Activated naive CD8-positive, alpha-beta T cell treated with anti-CD3 and anti-CD28 coated beads, Interleukin-2, amount 50 U/mL, for 24 hours (primary cell): ENCODE measurements at regions not wholly inside any gene's neighbourhood (a gene's known extent, or its start where the extent isn't known, plus 50 kb on each side); places are given as distances from the start of the nearest gene placed in this dataset.

Source experiments
- ATAC-seq: fragments of 150-1000 bp; cut with Tn5 transposase; one replicate; pipeline ENCODE4 v1.10.0; 2021
- DNase-seq: peaks from one replicate; pipeline ENCODE4 v3.0.0; 2021
- H3K27ac Mint-ChIP-seq: one replicate; pipeline ENCODE4 v1.8.0; 2021; ENCODE audit warnings: mild to moderate bottlenecking, mixed read lengths
- H3K27me3 Mint-ChIP-seq: one replicate; pipeline ENCODE4 v1.8.0; 2021; ENCODE audit warnings: mixed read lengths
- H3K36me3 Mint-ChIP-seq: one replicate; pipeline ENCODE4 v1.8.0; 2021; ENCODE audit warnings: low read depth, mixed read lengths
- H3K4me1 Mint-ChIP-seq: one replicate; pipeline ENCODE4 v1.8.0; 2021; ENCODE audit warnings: mixed read lengths
- H3K4me3 Mint-ChIP-seq: one replicate; pipeline ENCODE4 v1.8.0; 2021; ENCODE audit warnings: mild to moderate bottlenecking, moderate library complexity, mixed read lengths
- H3K9me3 Mint-ChIP-seq: one replicate; pipeline ENCODE4 v1.8.0; 2021; ENCODE audit warnings: mixed read lengths

- H3K27me3 Mint-ChIP-seq: no peaks in the 10 kb centered on the region
- no peak overlapping the region for H3K4me3 Mint-ChIP-seq
- DNase-seq: no peak
- H3K36me3 Mint-ChIP-seq: no peaks in the 10 kb centered on the region
- no peaks in the 10 kb centered on the region for H3K4me1 Mint-ChIP-seq
- H3K27ac Mint-ChIP-seq: no peak overlapping the region
- peaks cover 31% of the 10 kb centered on the region for H3K9me3 Mint-ChIP-seq
- no peak for ATAC-seq
These were observed 1231.4 kb upstream of the MIR17HG start for GRCh38 chr13:90116121-90116520.

DNA sequence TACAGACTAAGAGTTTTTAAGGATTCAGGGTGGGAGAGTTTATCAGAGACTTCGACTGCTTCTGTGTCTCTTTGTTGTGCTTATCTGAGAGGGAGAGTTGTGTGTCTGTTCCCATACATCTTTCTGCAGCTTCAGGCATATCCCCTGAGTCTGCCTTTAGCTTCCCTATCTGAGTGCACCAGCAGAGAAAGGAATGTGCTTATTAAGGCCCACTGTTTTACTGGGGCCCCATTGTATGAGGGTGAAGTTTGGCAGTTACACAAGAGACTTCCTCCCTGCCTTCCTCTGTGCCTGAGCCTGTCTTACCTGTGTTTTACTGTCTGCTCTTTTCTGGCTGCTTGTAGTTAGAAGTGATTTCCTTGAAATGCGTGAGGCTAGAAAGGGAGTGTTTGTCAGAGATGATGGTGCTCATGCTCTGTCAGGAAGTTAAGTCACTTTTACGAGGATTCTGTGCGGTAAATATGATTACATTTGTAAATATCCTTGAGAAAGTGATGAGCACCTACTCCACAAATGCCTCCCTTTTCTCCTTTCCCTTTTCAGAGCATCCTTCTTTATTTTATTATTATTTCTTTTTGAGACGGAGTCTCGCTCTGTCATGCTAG is 1228.9 kb upstream of the MIR17HG start:
- no peak overlapping the region for H3K27ac Mint-ChIP-seq
- H3K4me3 Mint-ChIP-seq: no peak overlapping the region
- peaks cover 20% of the 10 kb centered on the region for H3K9me3 Mint-ChIP-seq
- ATAC-seq (no peak), DNase-seq (no peak)
- no peaks in the 10 kb centered on the region for H3K4me1 Mint-ChIP-seq
- H3K36me3 Mint-ChIP-seq: no peaks in the 10 kb centered on the region
- no peaks in the 10 kb centered on the region for H3K27me3 Mint-ChIP-seq

- Mint-ChIP-seq H3K36me3 (no peaks in the 10 kb centered on the region), H3K27me3 (no peaks in the 10 kb centered on the region), H3K9me3 (peaks cover 20% of the 10 kb centered on the region), H3K4me1 (no peaks in the 10 kb centered on the region), H3K27ac (no peak overlapping the region), H3K4me3 (no peak overlapping the region)
- DNase-seq (no peak), ATAC-seq (no peak)
These were observed 1227.5 kb upstream of the MIR17HG start for GRCh38 chr13:90120026-90120425.

DNA sequence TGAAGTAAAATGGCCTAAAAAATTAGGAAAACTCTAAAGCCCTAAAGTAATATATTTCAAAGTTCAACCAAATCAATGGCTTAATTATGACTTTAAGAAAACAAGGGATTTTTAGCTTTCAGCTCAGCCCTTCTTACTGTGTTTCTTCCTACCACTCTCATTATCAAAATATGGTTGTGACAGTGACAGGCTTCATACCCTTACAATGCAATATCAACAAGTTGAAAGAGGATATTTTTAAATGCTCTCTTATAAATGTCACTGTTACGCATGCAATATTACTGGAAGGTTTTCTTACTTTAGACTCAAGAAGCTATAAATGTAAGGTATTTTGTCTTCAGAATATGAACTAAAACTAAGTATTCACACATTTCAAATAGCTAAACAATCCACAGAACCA is 1225.7 kb upstream of the MIR17HG start:
- Mint-ChIP-seq H3K4me3 (no peak overlapping the region), H3K27ac (no peak overlapping the region), H3K36me3 (no peaks in the 10 kb centered on the region), H3K27me3 (no peaks in the 10 kb centered on the region), H3K4me1 (no peaks in the 10 kb centered on the region), H3K9me3 (peaks cover 13% of the 10 kb centered on the region)
- no peak for ATAC-seq
- no peak for DNase-seq

DNA sequence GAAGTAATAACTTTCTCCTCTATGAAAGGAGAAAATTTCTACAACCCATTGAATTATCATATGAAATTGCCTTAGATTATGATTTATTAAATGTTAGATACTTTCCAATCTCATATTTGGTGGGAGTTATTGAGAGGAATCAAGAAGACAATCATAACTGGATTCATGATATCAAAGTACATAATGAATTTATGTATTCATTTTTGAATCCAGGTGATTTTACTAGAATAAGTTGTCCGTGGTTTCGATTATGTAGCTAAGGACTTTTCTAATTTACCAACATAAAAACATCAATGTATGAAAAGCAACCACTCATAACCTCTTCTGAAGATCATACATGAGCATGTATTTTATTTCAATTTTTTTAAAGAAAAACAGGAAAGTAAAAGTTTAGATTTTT is 1225.0 kb upstream of the MIR17HG start:
- Mint-ChIP-seq H3K36me3 (no peaks in the 10 kb centered on the region), H3K27ac (no peak overlapping the region), H3K27me3 (no peaks in the 10 kb centered on the region), H3K9me3 (peaks cover 20% of the 10 kb centered on the region), H3K4me3 (no peak overlapping the region), H3K4me1 (no peaks in the 10 kb centered on the region)
- no peak for DNase-seq
- no peak for ATAC-seq

- no peak for ATAC-seq
- Mint-ChIP-seq H3K27ac (no peak overlapping the region), H3K9me3 (peaks cover 27% of the 10 kb centered on the region), H3K4me1 (no peaks in the 10 kb centered on the region), H3K4me3 (no peak overlapping the region), H3K36me3 (no peaks in the 10 kb centered on the region), H3K27me3 (no peaks in the 10 kb centered on the region)
- DNase-seq: no peak
These were observed 1211.9 kb upstream of the MIR17HG start for GRCh38 chr13:90135558-90135957.

GRCh38 chr13:90142251-90142650 is 1205.2 kb upstream of the MIR17HG start:
- Mint-ChIP-seq H3K27me3 (no peaks in the 10 kb centered on the region), H3K9me3 (peaks cover 16% of the 10 kb centered on the region), H3K36me3 (no peaks in the 10 kb centered on the region), H3K4me1 (no peaks in the 10 kb centered on the region), H3K27ac (no peak overlapping the region), H3K4me3 (no peak overlapping the region)
- DNase-seq (no peak), ATAC-seq (no peak)

GRCh38 chr13:90154311-90154960 is 1193.1 kb upstream of the MIR17HG start:
- H3K36me3 Mint-ChIP-seq: no peaks in the 10 kb centered on the region
- DNase-seq (no peak), ATAC-seq (no peak)
- H3K4me1 Mint-ChIP-seq: no peaks in the 10 kb centered on the region
- H3K27ac Mint-ChIP-seq: no peak overlapping the region
- no peak overlapping the region for H3K4me3 Mint-ChIP-seq
- no peaks in the 10 kb centered on the region for H3K27me3 Mint-ChIP-seq
- peaks cover 17% of the 10 kb centered on the region for H3K9me3 Mint-ChIP-seq

DNA sequence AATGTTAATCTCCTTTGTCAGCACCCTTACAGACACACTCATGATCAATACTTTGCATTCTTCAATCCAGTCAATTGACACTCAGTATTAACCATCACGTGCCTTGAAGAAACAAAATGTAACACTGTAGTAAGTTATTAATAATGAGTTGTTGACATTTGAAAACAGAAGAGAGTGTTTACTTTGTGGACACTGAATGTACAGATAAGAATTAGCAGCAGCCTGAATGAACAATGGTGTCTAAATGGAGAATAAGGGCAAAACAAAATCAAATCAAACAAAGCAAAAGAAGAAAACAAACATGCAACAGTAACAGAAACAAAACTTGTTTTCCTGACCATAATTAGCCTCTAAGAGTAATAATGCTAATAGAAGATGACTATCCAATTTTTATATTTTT is 1191.1 kb upstream of the MIR17HG start:
- no peaks in the 10 kb centered on the region for H3K27me3 Mint-ChIP-seq
- H3K4me1 Mint-ChIP-seq: no peaks in the 10 kb centered on the region
- H3K36me3 Mint-ChIP-seq: no peaks in the 10 kb centered on the region
- H3K4me3 Mint-ChIP-seq: no peak overlapping the region
- DNase-seq: no peak
- H3K27ac Mint-ChIP-seq: no peak overlapping the region
- ATAC-seq: no peak
- H3K9me3 Mint-ChIP-seq: peaks cover 17% of the 10 kb centered on the region

DNA sequence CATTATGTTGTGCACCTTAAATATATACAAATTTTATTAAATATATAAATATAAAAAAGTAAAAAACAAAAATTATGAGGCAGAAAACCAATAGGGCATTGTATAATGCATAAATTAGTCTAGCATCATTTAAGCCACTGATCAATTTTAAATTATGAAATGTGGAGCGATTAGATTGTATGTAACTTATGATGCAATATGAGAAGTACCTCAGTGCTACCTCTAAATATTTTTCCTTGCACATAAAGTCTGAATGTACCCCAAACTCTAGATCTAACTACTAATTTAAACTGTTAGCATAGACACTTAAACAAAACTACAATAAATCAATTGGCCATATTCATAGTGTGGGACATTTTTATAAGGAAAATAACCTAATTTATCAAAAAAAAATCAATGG is 1178.5 kb upstream of the MIR17HG start:
- DNase-seq (no peak), ATAC-seq (no peak)
- Mint-ChIP-seq H3K4me1 (no peaks in the 10 kb centered on the region), H3K36me3 (no peaks in the 10 kb centered on the region), H3K27ac (no peak overlapping the region), H3K4me3 (no peak overlapping the region), H3K9me3 (peaks cover 31% of the 10 kb centered on the region), H3K27me3 (no peaks in the 10 kb centered on the region)

- no peak for DNase-seq
- H3K4me3 Mint-ChIP-seq: no peak overlapping the region
- H3K9me3 Mint-ChIP-seq: peaks cover 25% of the 10 kb centered on the region
- H3K27me3 Mint-ChIP-seq: no peaks in the 10 kb centered on the region
- no peak for ATAC-seq
- H3K4me1 Mint-ChIP-seq: no peaks in the 10 kb centered on the region
- H3K27ac Mint-ChIP-seq: no peak overlapping the region
- H3K36me3 Mint-ChIP-seq: no peaks in the 10 kb centered on the region
These were observed 1177.3 kb upstream of the MIR17HG start for GRCh38 chr13:90170208-90170607.

DNA sequence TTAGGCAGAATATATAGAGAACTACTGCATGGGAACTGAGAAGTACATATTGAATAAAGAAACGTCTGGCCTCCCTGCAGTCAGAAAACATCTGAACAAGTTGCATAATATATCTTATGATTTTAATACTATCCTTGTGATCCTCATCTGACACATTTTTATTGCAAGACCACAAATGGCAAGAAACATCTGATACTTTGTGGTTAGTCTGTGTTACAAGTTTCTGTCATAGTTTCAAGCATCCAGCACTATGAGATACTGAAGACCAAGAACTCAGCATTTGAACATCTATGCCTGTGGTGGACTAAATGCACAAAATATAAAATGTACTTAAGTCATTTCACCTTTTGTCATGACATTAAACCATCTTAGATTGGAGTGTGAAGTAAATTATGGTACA is 1175.8 kb upstream of the MIR17HG start:
- Mint-ChIP-seq H3K4me1 (no peaks in the 10 kb centered on the region), H3K27me3 (no peaks in the 10 kb centered on the region), H3K36me3 (no peaks in the 10 kb centered on the region), H3K9me3 (peaks cover 21% of the 10 kb centered on the region), H3K27ac (no peak overlapping the region), H3K4me3 (no peak overlapping the region)
- ATAC-seq (no peak), DNase-seq (no peak)

GRCh38 chr13:90177512-90177911 is 1170.0 kb upstream of the MIR17HG start:
- no peak overlapping the region for H3K27ac Mint-ChIP-seq
- H3K4me3 Mint-ChIP-seq: no peak overlapping the region
- H3K27me3 Mint-ChIP-seq: no peaks in the 10 kb centered on the region
- no peaks in the 10 kb centered on the region for H3K36me3 Mint-ChIP-seq
- no peaks in the 10 kb centered on the region for H3K9me3 Mint-ChIP-seq
- ATAC-seq (no peak), DNase-seq (no peak)
- H3K4me1 Mint-ChIP-seq: no peaks in the 10 kb centered on the region

DNA sequence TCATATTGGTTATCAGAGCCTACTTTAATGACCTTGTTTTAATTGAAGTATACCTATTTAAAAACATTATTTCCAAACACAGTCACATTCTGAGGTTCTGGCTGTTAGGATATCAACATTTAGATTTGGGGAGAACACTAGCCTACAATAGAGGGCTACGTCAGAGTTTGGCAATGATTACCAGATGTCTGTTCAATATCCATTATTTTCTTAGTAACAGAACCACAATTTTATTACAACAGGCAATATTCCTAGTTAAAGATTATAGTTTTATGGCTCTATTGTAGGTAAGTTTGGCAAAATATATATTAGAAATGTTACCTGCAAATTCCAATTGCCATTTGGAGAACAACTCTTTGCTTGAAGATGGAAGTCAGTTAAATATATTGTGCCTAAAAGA is 1163.1 kb upstream of the MIR17HG start:
- Mint-ChIP-seq H3K9me3 (no peaks in the 10 kb centered on the region), H3K4me1 (no peaks in the 10 kb centered on the region), H3K27me3 (no peaks in the 10 kb centered on the region), H3K4me3 (no peak overlapping the region), H3K27ac (no peak overlapping the region), H3K36me3 (no peaks in the 10 kb centered on the region)
- DNase-seq (no peak), ATAC-seq (no peak)

DNA sequence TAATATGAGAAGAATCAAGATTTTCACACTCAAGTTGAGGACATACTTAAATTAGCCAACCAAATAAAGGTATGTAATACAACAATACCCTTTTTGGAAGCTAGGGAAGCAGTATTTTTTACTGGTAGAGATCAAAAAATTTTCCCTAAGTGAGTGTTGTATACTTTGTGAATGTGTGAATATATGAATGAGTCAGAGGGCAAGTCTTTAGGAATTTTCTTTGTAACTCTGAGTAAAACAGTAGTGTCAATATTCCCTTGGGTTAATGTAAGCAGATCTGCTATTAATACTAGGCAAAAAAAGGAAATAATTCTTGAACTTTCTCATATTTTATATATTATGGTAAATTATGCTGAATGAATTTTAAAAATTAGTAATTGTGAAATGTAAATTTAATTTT is 1161.8 kb upstream of the MIR17HG start:
- ATAC-seq (no peak), DNase-seq (no peak)
- H3K4me3 Mint-ChIP-seq: no peak overlapping the region
- H3K27ac Mint-ChIP-seq: no peak overlapping the region
- no peaks in the 10 kb centered on the region for H3K9me3 Mint-ChIP-seq
- no peaks in the 10 kb centered on the region for H3K4me1 Mint-ChIP-seq
- H3K36me3 Mint-ChIP-seq: no peaks in the 10 kb centered on the region
- H3K27me3 Mint-ChIP-seq: no peaks in the 10 kb centered on the region
